Left renal pelvis (tissue), 4 donors: ENCODE measurements at regions not wholly inside any gene's neighbourhood (a gene's known extent, or its start where the extent isn't known, plus 50 kb on each side); places are given as distances from the start of the nearest gene placed in this dataset.
A peak's percentile ranks its signal among the peaks of the same experiment; 100 is the strongest.
"Not testable (repeated sequence)": the region's sequence is repeated elsewhere in the genome, so short reads cannot be mapped to it uniquely, and the experiment has no call there.

Experiments
- DNase-seq, 4 donors: peaks; one replicate each; pipeline ENCODE4 v3.0.0-alpha.2; 2013; ENCODE audit warnings: low read depth in 4 of 4, low spot score in 3 of 4

- DNase-seq = not testable (repeated sequence)
Observed at GRCh38 chrY:7994781-7995180, 1083.2 kb upstream of the AMELY start.

DNA sequence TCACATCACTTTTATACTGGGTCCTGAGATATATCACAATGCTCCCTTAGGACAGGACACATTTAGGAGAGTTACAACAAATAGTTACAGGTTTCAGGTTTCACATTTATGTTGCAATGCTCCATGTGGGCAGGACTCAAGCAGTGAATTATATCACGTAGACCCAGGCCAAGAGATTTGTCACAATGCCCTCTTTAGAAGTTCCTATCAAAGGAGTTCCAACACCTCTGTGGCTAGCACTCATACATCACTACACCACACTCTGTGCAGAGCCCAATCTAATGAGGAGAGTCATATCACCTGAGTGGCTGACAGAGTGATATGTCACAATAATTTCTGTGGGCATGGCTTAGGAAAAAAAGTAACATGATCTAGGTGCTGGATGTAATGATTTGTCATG, 1068.2 kb upstream of the AMELY start:
- DNase-seq = no peak

DNA sequence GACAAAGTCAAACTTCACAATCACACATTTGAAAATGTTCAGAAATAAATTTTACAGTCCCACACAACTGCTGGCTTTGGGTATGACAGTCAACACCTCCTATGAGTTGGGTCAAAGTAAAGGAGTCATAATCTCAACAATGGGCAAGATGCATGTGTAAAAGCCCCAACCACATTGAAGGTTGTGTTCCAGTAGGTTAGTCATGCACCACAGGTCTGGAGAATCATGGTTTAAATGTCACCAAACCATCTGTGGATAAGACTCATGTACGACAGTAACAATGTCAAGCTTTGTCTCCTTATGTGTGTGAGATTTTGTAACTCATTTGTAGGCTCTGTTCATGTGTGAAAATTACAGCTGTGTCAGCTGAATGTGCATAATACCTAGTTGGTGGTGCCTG, 1065.7 kb upstream of the AMELY start:
- DNase-seq = no peak

- DNase-seq = no peak
Observed at GRCh38 chrY:7968293-7968692, 1056.7 kb upstream of the AMELY start.

DNA sequence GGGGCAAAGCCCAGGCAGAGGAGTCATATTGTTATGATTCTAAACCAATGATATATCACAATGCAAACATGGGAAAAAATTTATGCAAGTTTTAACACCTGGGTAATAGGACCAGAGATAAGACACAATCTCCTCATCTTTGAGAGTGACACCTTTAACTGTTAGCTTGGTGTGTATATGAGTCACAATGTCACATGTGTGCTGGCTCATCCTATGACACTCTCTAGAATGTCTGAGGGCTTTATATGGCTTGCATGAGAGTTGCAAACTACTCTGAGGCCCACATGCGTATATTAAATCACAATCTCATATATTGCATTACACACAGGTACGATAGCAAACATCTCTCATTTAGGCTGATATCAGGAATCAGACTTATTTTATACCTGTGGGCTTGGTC, 1055.4 kb upstream of the AMELY start:
- no peak for DNase-seq

DNA sequence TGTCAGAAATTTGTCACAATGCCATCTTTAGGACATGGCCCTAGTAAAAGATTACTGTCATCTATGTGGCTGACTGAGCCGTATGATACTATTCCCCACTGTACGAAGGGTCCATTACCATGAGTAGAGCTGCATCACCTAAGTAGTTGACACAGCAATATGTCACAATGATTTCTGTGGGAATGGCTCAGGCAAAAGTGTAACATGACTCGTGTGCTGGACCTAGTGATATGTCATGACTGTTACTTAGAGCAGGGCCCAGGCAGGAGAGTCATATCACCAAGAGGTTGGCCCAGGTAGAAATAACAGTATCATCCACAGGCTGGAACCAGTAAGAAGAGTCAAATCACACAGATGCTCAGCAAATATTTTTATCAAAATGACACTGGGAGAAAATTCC, 1051.8 kb upstream of the AMELY start:
- no peak for DNase-seq

GRCh38 chrY:7962350-7962749, 1050.8 kb upstream of the AMELY start:
- no peak for DNase-seq

DNA sequence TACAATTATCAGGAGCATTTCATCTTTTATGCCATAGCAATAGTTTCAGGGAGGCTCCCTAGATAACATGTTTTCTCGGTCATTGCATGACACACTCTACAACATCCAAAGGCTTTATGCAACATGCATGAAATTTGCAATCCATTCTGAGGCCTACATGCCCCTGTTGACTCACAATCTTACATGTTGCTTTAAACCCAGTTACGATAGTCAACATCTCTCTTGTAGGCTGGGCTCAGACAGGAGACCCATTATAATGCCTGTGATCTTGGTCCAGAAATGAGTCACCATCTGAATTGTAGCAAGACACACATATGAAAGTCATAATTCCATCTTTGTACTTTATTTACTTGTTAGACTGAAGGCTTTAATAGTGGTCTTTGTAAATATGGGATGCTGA, 1050.3 kb upstream of the AMELY start:
- no peak for DNase-seq

DNA sequence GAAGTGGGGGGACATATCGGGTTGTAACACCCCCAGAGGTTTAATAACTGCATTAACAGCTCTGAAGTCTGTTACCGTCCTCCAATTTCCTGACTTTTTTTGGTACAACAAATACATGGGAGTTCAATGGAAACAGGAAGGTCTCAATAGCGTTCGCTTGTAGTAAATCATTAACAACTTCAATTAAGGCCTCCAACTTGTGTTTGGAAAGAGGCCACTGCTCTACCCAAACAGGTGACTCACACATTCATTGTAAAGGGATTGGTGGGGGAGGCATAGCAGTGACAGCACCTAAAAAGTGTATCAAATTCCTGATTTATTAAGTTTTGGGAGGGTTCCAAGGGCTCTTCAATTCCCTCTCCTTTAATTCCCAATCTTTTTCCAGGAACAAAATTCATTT, 1046.2 kb upstream of the AMELY start:
- peak in 1 of 4 donors; percentile 1 for DNase-seq

GRCh38 chrY:7951187-7951852, 1039.8 kb upstream of the AMELY start:
- no peak for DNase-seq

- DNase-seq = no peak
Observed at GRCh38 chrY:7944135-7944534, 1032.6 kb upstream of the AMELY start.

DNA sequence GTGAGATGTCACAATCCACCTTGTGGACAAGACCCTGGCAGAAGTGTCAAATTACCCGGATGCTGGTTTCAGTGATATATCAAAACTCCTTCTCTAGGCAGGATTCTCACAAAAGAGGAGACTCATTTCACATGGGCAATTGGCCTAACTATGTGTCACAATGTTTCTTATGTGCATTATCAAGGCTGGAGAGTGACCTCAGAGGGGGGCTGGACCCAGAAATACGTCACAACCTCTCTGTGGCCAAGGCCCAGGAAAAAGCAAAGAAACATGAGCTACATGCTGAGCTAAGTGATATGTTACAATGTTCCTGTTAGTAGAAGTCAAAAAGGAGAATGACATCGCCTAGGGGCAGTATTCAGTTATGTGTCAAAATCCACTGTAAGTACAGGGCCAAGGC, 1031.2 kb upstream of the AMELY start:
- DNase-seq = no peak

GRCh38 chrY:7941856-7942255, 1030.3 kb upstream of the AMELY start:
- DNase-seq = no peak

DNA sequence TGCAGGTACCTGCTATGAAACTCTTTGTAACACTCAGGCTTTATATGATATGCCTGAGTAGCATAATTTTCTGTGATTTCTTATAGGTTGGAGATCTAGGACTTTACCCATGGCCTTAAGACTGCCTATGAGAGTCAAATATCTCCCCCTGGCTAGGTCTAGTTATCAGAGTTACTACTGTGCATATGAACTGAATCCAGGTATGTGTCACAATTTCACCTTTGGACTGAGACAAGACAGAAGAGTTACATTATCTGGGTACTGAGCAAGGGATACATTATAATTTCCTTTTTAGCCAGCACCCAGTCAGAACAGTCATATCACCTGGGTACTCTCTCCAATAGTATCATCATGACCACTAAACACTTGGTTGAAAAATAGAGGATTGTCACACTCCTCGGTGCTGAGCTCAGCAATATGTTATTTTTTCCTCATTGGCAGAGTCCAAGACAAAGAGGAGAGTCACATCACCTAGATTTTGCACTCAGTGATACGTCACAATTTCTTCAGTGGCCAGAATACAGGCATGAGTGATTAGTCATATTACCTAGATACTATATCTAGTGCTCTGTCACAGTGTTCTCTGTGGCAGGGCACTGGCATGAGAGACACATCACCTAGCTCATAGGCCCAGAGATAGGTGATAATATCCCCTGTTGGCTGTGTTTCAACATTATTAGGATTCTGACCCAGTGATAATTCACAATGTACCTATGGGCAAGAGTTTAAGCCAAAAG, 1027.6 kb upstream of the AMELY start:
- no peak for DNase-seq

- DNase-seq = no peak
Observed at GRCh38 chrY:7936831-7937230, 1025.3 kb upstream of the AMELY start.

DNA sequence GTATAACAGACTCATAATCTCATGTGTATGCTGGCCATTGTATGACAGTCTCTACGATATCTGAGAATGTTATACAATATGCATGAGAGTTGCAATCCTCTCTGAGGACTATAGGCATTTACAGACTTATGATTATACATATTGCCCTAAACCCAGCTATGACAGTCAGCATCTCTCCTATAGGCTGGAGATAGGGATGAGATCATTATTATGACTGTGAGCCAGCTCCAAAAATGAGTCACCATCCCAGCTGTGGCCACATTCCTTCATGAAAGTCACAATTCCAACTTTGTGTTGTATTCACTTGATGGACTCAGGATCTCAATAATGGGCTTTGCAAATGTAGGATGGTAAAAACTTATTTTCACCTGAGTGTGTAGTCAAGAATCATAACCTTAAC, 1024.5 kb upstream of the AMELY start:
- DNase-seq = no peak

DNA sequence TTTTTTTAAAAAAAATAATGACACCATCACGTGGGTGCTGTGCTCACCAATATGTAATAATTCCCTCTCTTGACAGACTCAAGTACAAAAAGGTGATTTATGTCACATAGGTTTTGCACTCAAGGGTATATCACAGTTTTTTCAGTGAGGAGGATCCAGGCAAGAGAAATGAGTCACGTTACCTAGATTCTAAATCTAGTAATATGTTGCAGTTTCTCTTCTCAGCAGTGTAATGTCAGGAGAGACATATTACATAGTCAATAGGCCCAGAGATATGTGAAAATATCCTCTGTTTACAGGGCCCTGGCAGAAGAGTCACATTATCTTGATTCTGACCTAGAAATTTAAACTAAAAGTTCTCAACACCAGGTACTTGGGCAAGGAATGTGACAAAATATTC, 1024.1 kb upstream of the AMELY start:
- no peak for DNase-seq

DNA sequence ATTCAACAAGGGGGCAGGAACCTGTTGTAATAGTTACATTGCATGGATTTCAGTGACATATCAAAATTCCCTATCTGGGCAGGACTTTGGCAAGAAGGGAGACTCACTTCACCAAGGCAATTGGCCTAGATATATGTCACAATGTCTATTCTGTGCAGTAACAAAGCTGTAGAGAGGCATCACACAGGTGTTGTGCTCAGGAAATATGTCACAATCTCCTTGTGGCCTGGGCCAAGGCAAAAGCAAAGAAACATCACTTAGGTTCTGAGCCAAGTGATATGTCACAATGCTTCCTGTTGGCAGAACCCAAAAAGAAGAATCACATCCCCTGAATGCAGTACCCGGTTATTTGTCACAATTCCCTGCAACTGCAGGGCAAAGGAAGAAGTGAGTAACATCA, 1020.9 kb upstream of the AMELY start:
- no peak for DNase-seq

DNA sequence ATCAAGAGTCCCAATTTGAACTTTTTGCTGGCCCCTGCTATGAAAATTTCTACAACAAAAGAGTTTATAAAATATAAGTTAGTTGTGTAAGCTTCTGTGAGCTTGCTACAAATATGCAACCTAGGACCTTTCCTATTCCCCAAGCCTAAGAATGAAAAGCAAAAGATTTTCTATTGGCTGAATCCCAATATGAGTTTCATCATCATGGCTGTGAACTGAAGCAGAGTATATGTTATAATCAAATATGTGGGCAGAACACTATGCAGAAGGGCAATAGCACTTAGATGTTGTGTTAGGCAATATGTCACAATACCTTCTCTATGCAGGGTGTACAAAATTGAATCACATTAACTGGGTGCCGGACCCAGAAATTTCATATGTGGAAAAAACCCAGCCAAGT, 1018.3 kb upstream of the AMELY start:
- no peak for DNase-seq

GRCh38 chrY:7924059-7924458, 1012.5 kb upstream of the AMELY start:
- DNase-seq = no peak

GRCh38 chrY:7923476-7924017, 1012.0 kb upstream of the AMELY start:
- DNase-seq = no peak

GRCh38 chrY:7920382-7920781, 1008.8 kb upstream of the AMELY start:
- no peak for DNase-seq
